Heart right ventricle (tissue), 16 donors: ENCODE measurements at regions not wholly inside any gene's neighbourhood (a gene's known extent, or its start where the extent isn't known, plus 50 kb on each side); places are given as distances from the start of the nearest gene placed in this dataset.

Experiments
- ATAC-seq, 8 donors: fragments of 200-7000 bp; cut with Tn5 transposase; one replicate each; pipeline ENCODE4 v1.9.1; 2020; ENCODE audit warnings: mild to moderate bottlenecking in 8 of 8, moderate library complexity in 8 of 8, moderate number of reproducible peaks in 1 of 8
- DNase-seq, 2 donors: peaks; one replicate each; pipeline ENCODE4 v3.0.0-alpha.2; 2020
- H3K27ac ChIP-seq, 10 donors: fragments of 200-600 bp; sonication (generic) in 2 of 10; one replicate each; pipeline versions ENCODE4 v1.5.0 to v1.8.0; 2020 to 2022; ENCODE audit warnings: mild to moderate bottlenecking in 3 of 10
- H3K27me3 ChIP-seq, 7 donors: fragments of 200-600 bp; one replicate each; pipeline ENCODE4 v1.8.0; 2021 to 2022; ENCODE audit warnings: mild to moderate bottlenecking in 2 of 7
- H3K36me3 ChIP-seq, 9 donors: fragments of 200-600 bp; sonication (generic) in 1 of 9; one replicate each; pipeline versions ENCODE4 v1.5.0 to v1.8.0; 2020 to 2022; ENCODE audit warnings: mild to moderate bottlenecking in 2 of 9
- H3K4me1 ChIP-seq, 9 donors: fragments of 200-600 bp; sonication (generic) in 1 of 9; one replicate each; pipeline versions ENCODE4 v1.5.0 to v1.8.0; 2020 to 2022; ENCODE audit warnings: mild to moderate bottlenecking in 4 of 9
- H3K4me3 ChIP-seq, 10 donors: fragments of 200-600 bp; sonication (generic) in 2 of 10; one replicate each; pipeline versions ENCODE4 v1.5.0 to v1.8.0; 2020 to 2022; ENCODE audit warnings: mild to moderate bottlenecking in 7 of 10, moderate library complexity in 2 of 10
- H3K9me3 ChIP-seq, 11 donors: fragments of 200-600 bp in 10 of 11; sonication (generic) in 2 of 11; one replicate each; pipeline versions ENCODE4 v1.5.0 to v1.8.0; 2013 to 2022; ENCODE audit warnings: mild to moderate bottlenecking in 2 of 11, control low read depth in 1 of 11, moderate library complexity in 1 of 11
- CTCF ChIP-seq, 9 donors: fragments of 200-600 bp; sonication (generic) in 2 of 9; IDR thresholded peaks; one replicate each; pipeline versions ENCODE4 v1.5.0 to v1.8.0; 2021 to 2022; ENCODE audit warnings: antibody characterized with exemption in 9 of 9, mild to moderate bottlenecking in 5 of 9, moderate library complexity in 1 of 9
- WGBS, 2 donors: extraction: QIAGEN DNeasy Blood & Tissue Kit; methylation state at CpG; one replicate each; pipeline ENCODE4 v1.1.7; 2013; ENCODE audit warnings: inconsistent platforms in 1 of 2; 5-methylcytosine and 5-hydroxymethylcytosine counted together
- intact Hi-C, 10 donors: fragments of 100-400 bp; cut with DNase I; formaldehyde crosslinking; loops; one replicate each; pipeline versions ENCODE4 v1.11.1 to v1.14.2; 2022
- donor health status: Arrhythmogenic right ventricular cardiomyopathy.
- donor health status: ischemic (EF 13 %, LVEDD 7.1; RV severe dilation, severe dysfunction).
- donor health status: healthy with polysubstance abuse.
- donor health status: DM: no; HTN: yes; CAD: no.
- donor health status: DM: no; HTN: no; CAD: no.
- donor health status: ischemic (EF 25% LVEDD 6.9; RV normal size, moderate dysfunction).
- donor health status: ischemic (EF 25% LVEDD 5.7; RV mildly dilated, moderate dysfunction).
- donor health status: healthy.
- donor health status: DM: yes; HTN: yes; CAD: no.
- donor health status: Ischemic cardiomyopathy.
- donor health status: ischemic (EF 35%, LVEDD 5.7; RV mildly dilated, moderate dysfunction).
- donor health status: nonischemic (EF 11% LVEDD 7.7; RV severe dilation, severe dysfunction).
- donor health status: DM: yes; HTN: yes; CAD: no.
- donor health status: PGD.
- donor health status: ischemic (EF 29% LVEDD 5.4; RV normal size, mild dysfunction).
- donor health status: nonischemic (EF 23%, LVEDD 6.1; RV moderate dilation, normal function).

GRCh38 chr5:3962113-3962512 lies 366.5 kb downstream of the IRX1 start:
- 88 to 90% methylated on average over 19 of the region's 19 CpGs for WGBS, 2 donors
- no peak for TF ChIP-seq CTCF (IDR thresholded peaks at IDR 0.05)
- DNase-seq: no peak
- Histone ChIP-seq H3K9me3 (peaks cover 0 to 8% (median 0%) of the 10 kb centered on the region in 11 donors), H3K4me3 (no peak overlapping the region), H3K27ac (no peak overlapping the region), H3K36me3 (no peaks in the 10 kb centered on the region), H3K4me1 (no peaks in the 10 kb centered on the region), H3K27me3 (no peaks in the 10 kb centered on the region)
- no peak for ATAC-seq
- intact Hi-C loops: no loop called here

GRCh38 chr5:3963652-3964051 lies 368.0 kb downstream of the IRX1 start:
- H3K4me1 ChIP-seq: no peaks in the 10 kb centered on the region
- 92 to 100% methylated on average over 1 of the region's 1 CpG for WGBS, 2 donors
- H3K27me3 ChIP-seq: no peaks in the 10 kb centered on the region
- no peaks in the 10 kb centered on the region for H3K36me3 ChIP-seq
- no peak for DNase-seq
- H3K27ac ChIP-seq: no peak overlapping the region
- H3K4me3 ChIP-seq: no peak overlapping the region
- intact Hi-C loops: no loop called here
- no peak for ATAC-seq
- TF ChIP-seq CTCF (IDR thresholded peaks at IDR 0.05): no peak
- peaks cover 0 to 22% (median 3%) of the 10 kb centered on the region in 11 donors for H3K9me3 ChIP-seq

GRCh38 chr5:3980156-3980555 lies 384.5 kb downstream of the IRX1 start:
- no peaks in the 10 kb centered on the region for H3K36me3 ChIP-seq
- DNase-seq (no peak), ATAC-seq (no peak)
- TF ChIP-seq CTCF (IDR thresholded peaks at IDR 0.05): no peak
- peaks cover 0 to 29% (median 17%) of the 10 kb centered on the region in 11 donors for H3K9me3 ChIP-seq
- WGBS, 2 donors: 64 to 73% methylated on average over 6 of the region's 6 CpGs
- H3K4me1 ChIP-seq: no peaks in the 10 kb centered on the region
- no peak overlapping the region for H3K27ac ChIP-seq
- no peak overlapping the region for H3K4me3 ChIP-seq
- no peaks in the 10 kb centered on the region for H3K27me3 ChIP-seq
- intact Hi-C loops: no loop called here

- no peak for TF ChIP-seq CTCF (IDR thresholded peaks at IDR 0.05)
- no peak for ATAC-seq
- intact Hi-C loops: no loop called here
- Histone ChIP-seq H3K4me1 (no peaks in the 10 kb centered on the region), H3K27me3 (no peaks in the 10 kb centered on the region), H3K9me3 (peaks cover 0 to 23% (median 7%) of the 10 kb centered on the region in 11 donors), H3K4me3 (no peak overlapping the region), H3K36me3 (no peaks in the 10 kb centered on the region), H3K27ac (no peak overlapping the region)
- DNase-seq: no peak
- 84 to 92% methylated on average over 4 of the region's 4 CpGs for WGBS, 2 donors
Observed at GRCh38 chr5:3987867-3988266, 392.2 kb downstream of the IRX1 start.
